ENCODE measurements at regions not wholly inside any gene's neighbourhood (a gene's known extent, or its start where the extent isn't known, plus 50 kb on each side); places are given as distances from the start of the nearest gene placed in this dataset.
A peak's percentile ranks its signal among the peaks of the same experiment; 100 is the strongest.

GRCh38 chr12:17550011-17550410 lies 540.0 kb downstream of the RERGL start:
- DNase-seq (ENCODE audit: insufficient read length, low spot score) (no peak), FAIRE-seq (no peak)
- no peak for TF ChIP-seq CTCF (IDR thresholded peaks at IDR 0.05; ENCODE audit: insufficient read depth, missing control alignments)

GRCh38 chr12:17540921-17541320 lies 549.1 kb downstream of the RERGL start:
- DNase-seq (ENCODE audit: insufficient read length, low spot score), result no peak
- no peak for TF ChIP-seq CTCF (IDR thresholded peaks at IDR 0.05; ENCODE audit: insufficient read depth, missing control alignments)
- FAIRE-seq, result no peak

- DNase-seq (ENCODE audit: insufficient read length, low spot score) (no peak), FAIRE-seq (no peak)
- TF ChIP-seq CTCF (IDR thresholded peaks at IDR 0.05; ENCODE audit: insufficient read depth, missing control alignments), result peak; percentile 8
These were observed 561.6 kb downstream of the RERGL start for GRCh38 chr12:17528394-17528793.

GRCh38 chr12:17527021-17527420 lies 563.0 kb downstream of the RERGL start:
- DNase-seq (ENCODE audit: insufficient read length, low spot score), result no peak
- no peak for FAIRE-seq
- no peak for TF ChIP-seq CTCF (IDR thresholded peaks at IDR 0.05; ENCODE audit: insufficient read depth, missing control alignments)

- no peak for DNase-seq (ENCODE audit: insufficient read length, low spot score)
- TF ChIP-seq CTCF (IDR thresholded peaks at IDR 0.05; ENCODE audit: insufficient read depth, missing control alignments), result no peak
- no peak for FAIRE-seq
These were observed 578.6 kb downstream of the RERGL start for GRCh38 chr12:17511369-17511768.

- TF ChIP-seq CTCF (IDR thresholded peaks at IDR 0.05; ENCODE audit: insufficient read depth, missing control alignments), result no peak
- no peak for DNase-seq (ENCODE audit: insufficient read length, low spot score)
- no peak for FAIRE-seq
These were observed 582.7 kb downstream of the RERGL start for GRCh38 chr12:17507336-17507735.

GRCh38 chr12:17503742-17504141 lies 586.3 kb downstream of the RERGL start:
- FAIRE-seq, result no peak
- DNase-seq (ENCODE audit: insufficient read length, low spot score), result no peak
- no peak for TF ChIP-seq CTCF (IDR thresholded peaks at IDR 0.05; ENCODE audit: insufficient read depth, missing control alignments)

All from D721Med (cell line).